IPS DF 6.9 (cell line): ENCODE measurements at regions not wholly inside any gene's neighbourhood (a gene's known extent, or its start where the extent isn't known, plus 50 kb on each side); places are given as distances from the start of the nearest gene placed in this dataset.

Experiments
- DNase-seq: peaks from one replicate; pipeline ENCODE4 v3.0.0-alpha.2; 2013; ENCODE audit warnings: low read depth, low spot score
- H3K27ac ChIP-seq: one replicate; pipeline ENCODE4 v1.5.1; 2013; ENCODE audit warnings: low read length, control low read depth
- H3K27me3 ChIP-seq: 2 replicates; pipeline ENCODE4 v1.6.1; 2013; ENCODE audit warnings: mild to moderate bottlenecking, low read length; ENCODE audit not compliant: control insufficient read depth, insufficient read depth
- H3K36me3 ChIP-seq: 2 replicates; pipeline ENCODE4 v1.6.1; 2013; ENCODE audit warnings: low read length; ENCODE audit not compliant: control insufficient read depth, insufficient read depth
- H3K4me1 ChIP-seq: 2 replicates; pipeline ENCODE4 v1.6.1; 2013; ENCODE audit warnings: low read length; ENCODE audit not compliant: control insufficient read depth, insufficient read depth
- H3K4me3 ChIP-seq: 2 replicates; pipeline ENCODE4 v1.5.1; 2013; ENCODE audit warnings: mild to moderate bottlenecking, low read length
- H3K9me3 ChIP-seq: 2 replicates; pipeline ENCODE4 v1.6.1; 2013; ENCODE audit warnings: low read length, inconsistent platforms; ENCODE audit not compliant: control insufficient read depth, insufficient read depth
- WGBS: extraction: QIAGEN DNeasy Blood & Tissue Kit; methylation state at CpG from one replicate; pipeline ENCODE4 v1.1.7; 2013; ENCODE audit warnings: mixed read lengths, missing lambda C conversion rate; ENCODE audit not compliant: insufficient read length, insufficient coverage; 5-methylcytosine and 5-hydroxymethylcytosine counted together

DNA sequence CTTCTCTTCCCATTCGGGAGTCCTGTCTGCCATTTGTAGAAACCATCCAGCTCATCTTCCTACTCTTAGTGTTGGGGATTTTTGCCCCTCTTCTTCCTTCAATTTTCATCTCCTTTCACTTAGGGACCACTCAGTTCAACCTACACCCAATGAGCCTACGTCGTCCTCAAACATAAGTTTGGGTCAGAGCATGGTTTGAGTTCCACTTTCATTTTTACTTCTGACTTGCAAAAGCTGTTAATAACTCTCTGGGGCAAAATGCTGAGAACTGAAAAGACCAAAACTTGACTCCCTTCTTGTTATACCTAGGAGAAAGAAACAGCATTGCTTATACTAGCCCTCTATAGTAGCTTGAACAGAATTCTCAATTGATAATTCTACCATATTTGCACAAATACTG is 381.5 kb upstream of the MPDZ start:
- H3K27me3 ChIP-seq = no peaks in the 10 kb centered on the region
- H3K4me1 ChIP-seq = no peaks in the 10 kb centered on the region
- H3K4me3 ChIP-seq = no peak overlapping the region
- DNase-seq = no peak
- no CpG with 5 or more reads among the region's 3 CpGs for WGBS
- H3K27ac ChIP-seq = no peak overlapping the region
- H3K9me3 ChIP-seq = no peaks in the 10 kb centered on the region
- H3K36me3 ChIP-seq = no peaks in the 10 kb centered on the region

DNA sequence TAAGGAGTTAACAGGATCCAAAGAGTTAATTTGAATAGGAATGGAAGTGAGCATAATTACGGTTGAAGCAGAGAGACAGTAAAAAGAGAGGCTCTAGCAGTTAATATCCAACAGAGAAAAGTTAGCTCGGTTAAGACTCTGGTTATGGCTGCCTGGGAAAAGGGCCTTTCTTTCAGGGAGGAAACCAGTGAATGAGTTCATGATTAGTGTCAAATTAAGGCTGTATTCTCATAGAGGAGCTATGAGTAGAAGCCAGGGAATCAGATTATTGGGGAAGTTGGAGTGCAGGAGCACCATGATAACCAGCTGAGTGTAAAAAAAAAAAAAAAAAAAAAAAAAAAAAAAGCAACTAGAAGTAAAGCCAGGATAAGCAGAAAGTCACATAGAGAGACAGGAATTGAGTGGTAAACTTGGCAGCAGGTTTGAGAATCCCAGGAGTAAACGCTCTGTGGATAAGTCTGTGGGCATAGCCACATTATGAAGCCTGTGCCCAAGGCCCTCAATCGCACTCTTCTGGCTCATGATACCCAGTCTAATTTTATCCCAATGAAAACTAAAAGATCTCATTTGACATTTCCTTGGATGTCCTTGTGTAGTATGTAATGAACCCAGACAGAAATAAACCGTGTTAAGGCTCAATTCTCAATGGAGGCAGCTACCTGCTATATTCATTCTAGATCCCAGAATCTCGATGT is 372.6 kb upstream of the MPDZ start:
- WGBS = no CpG with 5 or more reads among the region's 6 CpGs
- DNase-seq = no peak
- no peaks in the 10 kb centered on the region for H3K27me3 ChIP-seq
- no peak overlapping the region for H3K4me3 ChIP-seq
- H3K36me3 ChIP-seq = no peaks in the 10 kb centered on the region
- H3K9me3 ChIP-seq = no peaks in the 10 kb centered on the region
- H3K4me1 ChIP-seq = no peaks in the 10 kb centered on the region
- H3K27ac ChIP-seq = no peak overlapping the region

DNA sequence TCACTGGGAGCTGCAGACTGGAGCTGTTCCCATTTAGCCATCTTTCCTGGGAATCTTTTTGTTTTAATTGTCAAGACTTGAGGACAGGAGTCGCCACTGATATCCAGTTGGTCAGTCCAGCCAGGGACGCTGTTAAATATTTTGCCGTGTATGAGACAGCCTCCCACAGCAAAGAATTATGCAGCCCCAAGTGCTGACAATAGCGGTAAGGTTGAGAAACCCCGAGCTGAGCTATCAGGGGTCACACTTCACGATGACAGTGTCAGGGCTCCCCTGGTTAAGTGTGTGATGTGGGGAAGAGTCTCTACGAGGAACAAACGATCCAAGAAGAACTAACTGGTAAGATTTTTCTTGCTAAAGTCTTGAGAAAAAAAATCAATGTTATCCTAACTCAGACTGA is 372.0 kb upstream of the MPDZ start:
- Histone ChIP-seq H3K4me3 (no peak overlapping the region), H3K36me3 (no peaks in the 10 kb centered on the region), H3K27me3 (no peaks in the 10 kb centered on the region), H3K27ac (no peak overlapping the region), H3K9me3 (no peaks in the 10 kb centered on the region), H3K4me1 (no peaks in the 10 kb centered on the region)
- no CpG with 5 or more reads among the region's 8 CpGs for WGBS
- DNase-seq = no peak

DNA sequence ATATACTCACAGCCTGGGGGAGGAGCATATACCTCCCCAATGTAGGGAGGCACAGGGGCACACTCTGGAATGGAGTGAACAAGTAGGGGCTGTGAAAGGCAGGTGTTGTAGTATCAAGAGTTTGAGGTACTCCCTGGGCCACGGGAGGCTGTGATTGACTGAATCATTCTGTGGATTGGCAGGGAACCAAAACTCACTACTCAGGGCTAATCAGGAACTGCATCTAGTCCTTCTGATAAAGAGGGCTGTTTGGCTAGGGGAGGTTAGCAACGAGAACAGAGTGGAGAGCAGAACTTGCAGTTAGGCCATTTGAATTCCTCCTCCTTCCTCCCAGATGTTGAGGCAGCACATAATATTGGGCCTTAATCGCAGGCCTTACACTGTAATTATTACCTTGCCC is 369.2 kb upstream of the MPDZ start:
- no CpG with 5 or more reads among the region's 3 CpGs for WGBS
- no peak for DNase-seq

DNA sequence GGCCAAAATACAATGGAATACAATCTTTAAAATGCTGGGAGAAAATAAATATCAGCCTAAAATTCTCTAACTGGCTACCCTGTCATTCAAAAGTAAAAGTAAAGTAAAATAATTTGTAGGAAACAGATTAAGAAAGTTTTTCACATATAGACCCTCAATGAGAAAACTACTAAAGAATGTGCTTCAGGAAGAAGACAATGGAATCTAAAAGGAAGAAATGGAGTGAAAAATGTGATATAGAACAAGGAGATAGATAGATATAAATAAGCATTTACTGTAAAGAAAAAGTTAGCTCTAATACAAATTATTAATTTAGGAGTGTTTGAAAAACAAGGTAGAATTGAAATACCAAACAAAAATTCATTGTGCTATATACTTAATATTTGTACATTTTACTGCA is 368.6 kb upstream of the MPDZ start:
- Histone ChIP-seq H3K27me3 (no peaks in the 10 kb centered on the region), H3K36me3 (no peaks in the 10 kb centered on the region), H3K4me3 (no peak overlapping the region), H3K9me3 (no peaks in the 10 kb centered on the region), H3K4me1 (no peaks in the 10 kb centered on the region), H3K27ac (no peak overlapping the region)
- no peak for DNase-seq

More for the DNA sequence above, 369.2 kb upstream of the MPDZ start:
- no peaks in the 10 kb centered on the region for H3K4me1 ChIP-seq
- H3K9me3 ChIP-seq = no peaks in the 10 kb centered on the region
- no peaks in the 10 kb centered on the region for H3K27me3 ChIP-seq
- H3K27ac ChIP-seq = no peak overlapping the region
- no peak overlapping the region for H3K4me3 ChIP-seq
- H3K36me3 ChIP-seq = no peaks in the 10 kb centered on the region

DNA sequence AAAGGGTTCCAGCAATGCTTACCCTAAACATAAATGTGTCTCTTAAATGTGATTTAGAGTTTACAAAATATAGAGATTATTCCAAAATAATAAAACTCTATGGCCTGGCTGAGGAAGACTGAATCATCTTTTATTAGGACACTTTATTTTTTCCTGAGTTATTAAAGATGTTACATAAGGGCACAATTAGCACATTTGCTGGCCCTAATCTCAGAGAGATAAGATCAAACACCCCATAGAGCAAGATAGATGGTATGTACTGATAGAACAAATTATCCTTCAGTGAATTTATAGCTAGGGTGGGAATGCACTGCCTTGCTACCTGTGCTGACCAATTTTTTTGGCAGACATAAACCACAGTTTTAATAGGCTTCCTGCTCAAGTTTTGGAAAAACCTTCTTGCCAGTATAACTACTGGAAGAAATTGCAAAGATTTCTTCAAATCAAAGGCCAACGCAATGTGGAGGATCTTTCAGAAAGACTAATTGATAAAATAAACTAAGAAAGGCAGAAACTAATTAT is 367.1 kb upstream of the MPDZ start:
- no CpG with 5 or more reads among the region's 1 CpG for WGBS
- no peak overlapping the region for H3K4me3 ChIP-seq
- no peak for DNase-seq
- no peaks in the 10 kb centered on the region for H3K27me3 ChIP-seq
- no peaks in the 10 kb centered on the region for H3K4me1 ChIP-seq
- no peaks in the 10 kb centered on the region for H3K36me3 ChIP-seq
- no peaks in the 10 kb centered on the region for H3K9me3 ChIP-seq
- no peak overlapping the region for H3K27ac ChIP-seq

DNA sequence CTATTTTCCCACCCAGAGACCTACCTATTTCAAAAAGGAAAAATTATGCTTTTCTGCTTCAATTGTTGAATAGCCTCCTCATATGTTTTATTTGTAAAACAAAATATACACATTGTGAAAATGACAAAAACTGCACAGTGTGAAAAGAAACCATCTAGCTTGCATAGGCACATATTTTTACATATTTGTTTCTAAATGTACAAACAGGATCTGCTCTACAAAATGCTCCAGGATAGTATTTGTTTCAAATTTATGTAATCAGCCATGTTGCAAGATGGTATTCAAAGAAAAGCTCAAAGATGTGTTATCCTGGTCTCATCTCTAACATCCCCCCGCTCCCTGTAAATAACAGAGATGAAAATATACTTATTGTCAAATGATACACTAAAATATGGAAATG is 366.1 kb upstream of the MPDZ start:
- WGBS = no CpG with 5 or more reads among the region's 1 CpG

DNA sequence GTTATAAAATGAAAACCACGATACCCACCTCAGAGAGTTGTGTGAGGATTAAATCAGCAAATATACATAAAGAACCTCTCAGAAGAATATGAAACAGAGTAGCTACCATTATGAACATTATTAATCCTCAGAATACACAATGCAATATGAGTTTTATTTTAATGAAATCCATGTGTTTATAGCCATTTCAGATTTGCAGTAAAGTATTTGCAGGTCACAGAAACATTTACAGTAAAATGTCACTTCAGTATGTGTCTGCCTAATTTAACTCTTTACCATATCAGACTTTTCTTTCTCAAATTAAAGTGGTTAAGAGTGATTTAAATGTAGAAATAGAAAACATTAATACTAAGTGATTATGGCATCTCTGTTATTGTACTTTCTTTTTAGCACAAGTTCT is 365.2 kb upstream of the MPDZ start:
- no peak for DNase-seq
- H3K27me3 ChIP-seq = no peaks in the 10 kb centered on the region

More for the DNA sequence above, 366.1 kb upstream of the MPDZ start:
- H3K36me3 ChIP-seq = no peaks in the 10 kb centered on the region
- H3K4me3 ChIP-seq = no peak overlapping the region
- DNase-seq = no peak
- no peaks in the 10 kb centered on the region for H3K9me3 ChIP-seq
- no peak overlapping the region for H3K27ac ChIP-seq
- H3K27me3 ChIP-seq = no peaks in the 10 kb centered on the region
- H3K4me1 ChIP-seq = no peaks in the 10 kb centered on the region

DNA sequence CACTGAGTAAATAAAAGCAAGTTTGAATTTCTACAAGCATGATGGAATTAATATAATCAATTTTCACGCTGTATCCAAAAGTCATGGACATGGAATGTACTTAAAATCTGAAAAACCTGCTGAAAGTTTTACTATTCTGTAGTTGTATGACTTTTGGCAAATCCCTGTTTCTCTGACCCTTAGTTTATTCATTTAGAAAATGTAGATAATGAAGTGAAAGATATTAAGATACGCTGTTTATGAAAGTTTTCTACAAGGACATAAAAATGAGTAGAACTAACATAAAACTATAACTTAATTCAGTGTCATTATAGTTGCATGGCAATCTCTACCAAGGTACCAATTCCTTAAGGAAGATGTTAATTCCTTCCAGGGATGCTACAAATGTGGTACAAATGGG is 363.2 kb upstream of the MPDZ start:
- no peak for DNase-seq
- Histone ChIP-seq H3K36me3 (no peaks in the 10 kb centered on the region), H3K9me3 (no peaks in the 10 kb centered on the region), H3K27me3 (no peaks in the 10 kb centered on the region), H3K27ac (no peak overlapping the region), H3K4me1 (no peaks in the 10 kb centered on the region), H3K4me3 (no peak overlapping the region)
- no CpG with 5 or more reads among the region's 2 CpGs for WGBS

More for the DNA sequence above, 365.2 kb upstream of the MPDZ start:
- WGBS = no CpG with 5 or more reads among the region's 1 CpG
- Histone ChIP-seq H3K4me1 (no peaks in the 10 kb centered on the region), H3K27ac (no peak overlapping the region), H3K36me3 (no peaks in the 10 kb centered on the region), H3K9me3 (no peaks in the 10 kb centered on the region), H3K4me3 (no peak overlapping the region)

DNA sequence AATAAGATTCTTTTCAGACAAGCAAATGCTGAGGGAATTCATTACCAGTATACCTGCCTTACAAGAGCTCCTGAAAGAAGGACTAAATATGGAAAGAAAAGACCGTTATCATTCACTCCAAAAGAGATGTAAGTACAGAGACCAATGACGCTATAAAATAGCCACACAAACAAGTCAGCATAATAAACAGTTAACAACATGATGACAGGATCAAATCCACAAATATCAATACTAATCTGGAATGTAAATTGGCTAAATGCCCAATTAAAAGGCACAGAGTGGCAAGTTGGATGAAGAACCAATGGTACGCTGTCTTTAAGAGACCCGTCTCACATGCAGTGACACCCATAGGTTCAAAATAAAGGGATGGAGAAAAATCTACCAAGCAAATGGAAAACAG is 349.6 kb upstream of the MPDZ start:
- Histone ChIP-seq H3K4me3 (no peak overlapping the region), H3K36me3 (no peaks in the 10 kb centered on the region), H3K27me3 (no peaks in the 10 kb centered on the region), H3K27ac (no peak overlapping the region), H3K4me1 (no peaks in the 10 kb centered on the region), H3K9me3 (no peaks in the 10 kb centered on the region)
- WGBS = no CpG with 5 or more reads among the region's 4 CpGs
- no peak for DNase-seq

DNA sequence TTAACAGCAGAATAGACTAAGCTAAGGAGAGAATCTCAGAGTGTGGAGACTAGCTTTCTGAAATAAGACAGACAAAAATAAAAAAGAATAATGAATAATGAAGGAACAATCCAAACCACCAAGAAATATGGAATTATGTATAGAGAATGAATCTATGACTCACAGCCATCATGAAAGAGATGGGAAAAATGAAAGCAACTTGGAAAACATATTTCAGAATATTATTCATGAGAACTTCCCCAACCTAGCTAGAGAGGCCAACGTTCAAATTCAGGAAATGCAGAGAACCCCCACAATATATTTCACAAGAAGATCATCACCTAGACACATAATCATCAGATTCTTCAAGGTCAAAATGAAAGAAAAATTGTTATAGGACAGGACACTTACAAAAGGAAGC is 349.0 kb upstream of the MPDZ start:
- no CpG with 5 or more reads among the region's 1 CpG for WGBS
- H3K4me3 ChIP-seq = no peak overlapping the region
- DNase-seq = no peak
- no peak overlapping the region for H3K27ac ChIP-seq
- no peaks in the 10 kb centered on the region for H3K9me3 ChIP-seq
- no peaks in the 10 kb centered on the region for H3K4me1 ChIP-seq
- H3K36me3 ChIP-seq = no peaks in the 10 kb centered on the region
- no peaks in the 10 kb centered on the region for H3K27me3 ChIP-seq
